Activated CD8-positive, alpha-beta memory T cell treated with anti-CD3 and anti-CD28 coated beads for 24 hours (primary cell): ENCODE measurements at regions not wholly inside any gene's neighbourhood (a gene's known extent, or its start where the extent isn't known, plus 50 kb on each side); places are given as distances from the start of the nearest gene placed in this dataset.

Experiments
- DNase-seq: peaks from one replicate; pipeline ENCODE4 v3.0.0-alpha.2; 2020

DNA sequence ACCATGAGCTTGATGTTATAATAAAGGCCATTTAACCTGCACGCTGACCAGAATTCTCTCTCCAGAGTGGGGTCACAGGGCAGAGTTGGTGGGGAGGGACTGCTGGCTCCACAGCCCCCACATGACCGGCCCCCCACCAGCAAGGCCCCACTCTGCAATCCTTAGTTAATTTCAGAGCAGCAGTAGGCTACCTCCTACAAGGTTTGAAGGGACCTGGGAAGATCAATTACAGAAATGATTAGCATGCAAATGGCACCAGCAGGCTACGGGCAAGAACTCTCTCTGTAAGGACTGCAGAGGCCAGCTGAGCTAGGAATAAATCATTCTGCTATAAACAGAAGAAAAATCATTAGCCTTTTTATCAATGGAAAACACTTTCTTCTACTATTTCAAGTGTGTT is 135.3 kb downstream of the C1D start:
- no peak for DNase-seq

DNA sequence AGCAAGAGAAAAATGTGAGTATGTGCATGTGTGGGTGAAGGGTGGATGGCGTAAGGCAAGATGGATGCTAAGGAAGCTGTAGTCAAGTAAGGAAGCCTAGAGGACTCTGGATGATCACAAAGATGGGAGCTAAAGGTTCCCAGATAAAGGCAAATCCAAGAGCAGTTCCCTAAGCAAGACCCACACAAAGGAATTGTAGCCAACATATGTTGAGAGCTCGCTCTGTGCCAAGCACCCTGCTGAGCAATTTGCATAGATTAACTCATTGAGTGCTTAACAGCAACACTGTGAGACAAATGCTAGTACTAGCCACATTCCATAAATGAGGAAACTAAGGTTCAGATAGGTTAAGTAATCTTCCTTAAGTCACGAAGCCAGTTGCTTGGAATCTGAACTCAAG is 132.6 kb downstream of the C1D start:
- DNase-seq = no peak

DNA sequence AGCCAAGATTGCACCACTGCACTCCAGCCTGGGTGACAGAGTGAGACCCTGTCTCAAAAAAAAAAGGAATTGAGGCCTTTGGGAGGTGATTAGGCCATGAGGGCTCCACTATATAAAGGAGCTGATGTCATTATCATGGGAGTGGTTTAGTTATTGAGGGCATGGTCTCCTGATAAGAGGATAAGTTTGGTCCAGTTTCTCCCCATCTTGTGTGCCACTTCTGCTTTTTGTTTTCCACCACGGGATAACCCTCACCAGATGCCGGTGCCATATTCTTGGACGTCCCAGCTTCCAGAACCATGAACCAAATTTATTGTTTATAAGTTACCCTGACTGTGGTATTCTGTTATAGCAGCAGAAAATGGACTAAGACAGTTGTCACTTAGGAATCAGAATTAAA is 125.8 kb downstream of the C1D start:
- DNase-seq = no peak

DNA sequence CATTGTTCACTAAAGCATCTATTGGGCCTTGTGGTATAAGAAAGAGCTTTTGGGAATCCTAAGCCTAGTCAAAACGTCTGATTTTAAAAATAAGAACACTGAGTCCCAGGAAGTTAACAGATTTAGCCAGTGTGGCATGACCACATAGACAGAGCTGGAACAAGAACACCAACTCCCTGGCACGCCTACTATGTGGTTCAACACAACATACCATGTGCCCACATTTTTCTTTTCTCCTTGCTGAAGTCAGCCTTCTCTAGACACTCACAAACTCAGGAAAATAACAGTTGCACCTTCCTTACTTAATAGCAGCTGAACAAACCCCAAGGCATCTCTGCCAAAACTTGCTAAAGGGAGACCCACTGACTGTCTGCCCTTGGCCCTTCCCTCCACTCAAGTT is 124.8 kb downstream of the C1D start:
- DNase-seq = no peak

DNA sequence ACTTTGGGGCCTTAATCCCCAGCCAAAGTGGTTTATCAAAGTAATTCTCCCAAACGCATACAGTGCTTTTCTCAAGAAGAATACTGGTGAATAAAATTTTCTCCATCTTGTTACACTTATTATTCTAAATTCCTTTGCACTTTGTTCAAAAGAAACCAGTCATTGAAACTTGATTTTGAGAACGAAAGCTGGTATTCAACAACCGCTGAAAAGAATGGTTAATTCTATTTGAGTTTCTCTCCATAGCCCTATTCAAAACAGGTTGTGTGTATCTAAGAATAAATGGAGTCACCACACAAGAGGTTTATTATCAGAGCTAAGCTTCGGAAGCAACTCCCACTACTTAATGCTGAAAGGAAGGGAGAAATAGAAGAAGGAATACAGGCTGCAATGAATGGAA is 117.7 kb downstream of the C1D start:
- DNase-seq = no peak

DNA sequence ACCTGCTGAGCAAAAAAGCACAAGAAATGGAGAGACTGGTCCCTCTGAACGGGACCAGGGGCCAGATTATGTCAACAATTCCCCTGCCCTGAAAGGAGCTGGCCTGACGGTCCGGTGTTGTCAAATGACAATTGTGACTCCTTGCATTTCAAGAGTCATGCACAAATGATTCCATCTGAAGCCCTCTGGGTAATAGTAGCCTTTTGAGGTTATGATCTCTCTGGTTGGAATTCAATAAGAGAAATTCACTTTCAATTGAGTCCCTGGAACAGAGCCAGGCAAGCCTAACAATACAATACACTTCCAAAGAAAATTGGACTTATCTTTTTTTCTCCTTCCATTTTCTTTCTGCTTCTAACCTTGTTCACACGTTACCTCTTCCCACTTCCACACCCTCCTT is 116.9 kb downstream of the C1D start:
- no peak for DNase-seq

DNA sequence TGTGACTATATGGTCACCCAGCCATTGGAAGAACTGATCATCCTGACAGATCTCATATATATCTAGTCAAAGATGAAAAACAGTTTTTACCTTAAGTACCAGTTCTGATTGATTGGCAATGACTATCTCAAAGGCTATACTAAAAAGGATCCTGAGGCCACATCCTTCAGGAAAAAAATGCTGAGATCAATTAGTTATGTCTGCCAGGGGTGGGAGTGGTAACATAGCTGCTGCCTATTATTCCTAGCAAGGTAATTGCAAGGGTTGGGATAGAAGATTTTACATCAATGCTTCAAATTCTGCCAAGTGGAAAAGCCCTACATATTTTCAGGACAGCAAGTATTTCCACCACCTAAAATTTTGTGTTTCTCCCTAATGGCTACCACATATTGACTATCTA is 114.7 kb downstream of the C1D start:
- DNase-seq = no peak

DNA sequence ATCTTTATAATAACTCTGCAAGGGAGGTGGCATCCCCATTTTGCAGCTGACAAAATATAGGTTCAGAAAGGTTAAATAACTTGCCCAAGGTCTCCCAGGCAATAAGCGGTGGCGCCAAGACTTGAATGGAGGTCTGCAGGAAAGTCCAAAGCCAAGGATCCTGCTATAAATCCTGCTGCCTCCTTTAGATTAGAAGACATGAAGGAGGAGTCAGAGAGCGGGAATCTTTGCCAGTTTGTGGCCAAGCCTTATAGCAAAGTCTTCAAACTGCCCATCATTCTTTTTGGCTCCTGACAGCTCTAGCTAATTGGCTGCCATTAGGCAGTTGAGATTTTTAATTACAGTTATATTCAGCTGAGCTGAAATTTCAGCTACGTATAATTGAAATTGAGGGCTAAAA is 114.3 kb downstream of the C1D start:
- no peak for DNase-seq

DNA sequence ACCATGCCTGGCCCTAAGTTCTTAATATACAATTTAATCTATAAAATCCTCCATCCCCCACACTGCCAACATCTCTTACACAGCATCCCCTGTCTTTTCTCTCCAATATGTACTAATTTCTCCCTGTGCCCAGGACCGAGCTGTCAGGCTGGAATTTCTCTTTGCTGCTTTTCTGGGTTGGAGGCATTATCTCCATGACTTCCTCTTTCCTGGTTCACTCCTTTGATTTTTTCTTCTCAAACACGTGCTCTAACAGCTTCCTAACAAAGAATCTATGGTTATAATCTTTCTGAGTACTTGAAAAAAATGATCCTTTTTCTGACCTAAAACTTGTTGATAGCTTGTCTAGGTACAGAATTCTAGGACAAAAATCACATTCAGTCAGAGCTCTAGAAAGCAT is 112.8 kb downstream of the C1D start:
- no peak for DNase-seq

DNA sequence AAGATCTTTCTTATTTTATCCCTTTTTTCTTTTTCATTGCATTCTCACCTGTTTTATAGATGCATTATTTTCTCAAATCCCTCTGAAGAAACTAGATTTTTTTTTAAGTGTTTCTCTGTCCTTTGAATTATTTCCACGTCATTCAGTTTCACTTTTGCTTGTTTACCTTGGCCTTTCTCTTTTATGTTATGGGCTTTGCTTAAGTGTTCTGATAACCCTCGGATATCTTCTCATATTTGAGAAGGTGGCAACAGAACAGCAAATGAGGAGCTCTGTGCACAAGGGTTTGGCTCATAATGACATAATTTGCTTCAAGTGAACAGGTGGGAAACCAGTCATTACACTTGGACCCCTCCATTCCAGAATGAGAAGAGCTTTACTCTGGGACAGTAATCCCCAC is 111.9 kb downstream of the C1D start:
- no peak for DNase-seq

DNA sequence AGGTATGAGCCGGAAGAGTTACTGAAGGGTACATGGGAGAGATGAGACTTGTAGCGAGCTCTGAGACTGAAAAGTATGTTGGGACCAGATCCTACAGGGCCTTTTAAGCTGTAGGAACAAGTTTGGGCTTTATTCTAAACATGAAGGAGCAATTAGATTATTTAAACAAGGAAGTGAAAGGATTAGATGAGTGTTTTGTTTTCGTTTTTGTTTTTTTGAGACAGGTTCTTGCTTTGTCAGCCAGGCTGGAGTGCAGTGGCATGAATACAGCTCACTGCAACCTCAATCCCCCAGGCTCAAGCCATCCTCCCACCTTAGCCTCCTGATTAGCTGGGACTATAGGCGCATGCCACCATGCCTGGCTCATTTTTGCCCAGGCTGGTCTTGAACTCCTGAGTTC is 110.7 kb downstream of the C1D start:
- DNase-seq = no peak

DNA sequence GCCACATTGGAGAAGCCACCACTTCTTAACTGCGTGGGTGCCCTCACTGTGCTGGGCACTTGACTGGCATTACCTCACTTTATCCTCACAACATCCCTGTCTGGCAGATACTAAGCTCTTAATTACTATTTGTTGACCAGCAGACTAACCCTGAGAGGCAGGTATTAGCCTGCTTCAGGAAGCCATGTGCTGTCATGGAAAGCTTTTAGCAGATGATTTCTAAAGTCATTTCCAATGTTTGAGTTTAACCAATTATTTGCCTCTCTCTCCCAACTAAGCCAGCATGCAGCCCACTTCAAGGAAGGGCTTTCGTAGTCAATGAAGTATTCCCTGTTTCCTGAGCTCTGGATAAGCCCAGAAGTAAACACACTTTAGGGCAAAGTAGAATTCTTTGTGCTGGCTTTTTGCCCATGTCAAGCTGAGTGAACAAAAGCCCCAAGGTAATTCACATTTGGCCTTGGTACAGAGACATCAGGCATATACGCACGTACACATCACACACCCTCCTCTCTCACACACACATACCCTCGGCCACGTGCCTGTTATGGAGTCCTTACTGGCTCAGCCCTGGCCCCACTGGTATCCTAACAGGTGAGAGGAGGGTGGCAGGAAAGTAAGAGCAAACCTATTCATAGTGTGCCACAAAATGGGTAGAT is 108.6 kb downstream of the C1D start:
- DNase-seq = no peak

DNA sequence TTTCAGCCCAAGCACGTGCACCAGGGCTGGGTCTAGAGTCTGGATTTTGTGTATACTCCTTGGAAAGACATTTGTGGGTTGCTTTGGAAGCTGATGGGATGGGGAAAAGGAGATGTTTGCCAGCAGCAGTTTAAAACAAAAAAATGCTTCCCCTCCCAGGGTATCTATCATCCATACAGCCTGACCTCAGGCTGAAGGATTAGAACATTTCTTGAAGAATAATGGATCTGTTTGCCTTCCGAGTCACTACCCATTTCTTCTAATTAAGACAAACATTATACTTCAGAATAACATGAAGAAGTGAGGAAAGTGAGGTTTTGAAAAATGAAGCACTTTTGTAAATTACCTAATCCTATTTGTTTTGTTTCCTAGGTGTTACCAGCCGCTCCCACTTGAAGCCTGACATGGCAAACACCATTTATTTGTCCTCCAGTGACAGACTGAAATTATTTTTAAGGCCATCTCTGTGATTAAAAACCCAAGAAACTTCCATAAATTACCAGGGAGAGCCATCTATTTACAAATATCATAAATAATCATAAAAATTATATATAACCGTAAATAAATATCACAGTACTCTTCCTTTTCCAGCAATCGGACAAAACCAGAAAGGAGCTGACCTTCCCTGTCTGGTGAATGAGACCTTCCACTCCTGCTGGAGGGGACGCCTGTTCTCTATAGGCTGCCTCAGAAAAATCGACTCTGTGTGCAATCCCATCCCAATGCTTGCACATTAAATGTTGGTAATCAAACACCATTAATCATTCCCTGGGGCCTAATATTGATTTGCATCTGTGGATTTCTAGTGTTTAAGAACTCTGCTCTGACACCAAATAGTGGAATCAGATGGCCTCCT is 106.8 kb downstream of the C1D start:
- DNase-seq = no peak

DNA sequence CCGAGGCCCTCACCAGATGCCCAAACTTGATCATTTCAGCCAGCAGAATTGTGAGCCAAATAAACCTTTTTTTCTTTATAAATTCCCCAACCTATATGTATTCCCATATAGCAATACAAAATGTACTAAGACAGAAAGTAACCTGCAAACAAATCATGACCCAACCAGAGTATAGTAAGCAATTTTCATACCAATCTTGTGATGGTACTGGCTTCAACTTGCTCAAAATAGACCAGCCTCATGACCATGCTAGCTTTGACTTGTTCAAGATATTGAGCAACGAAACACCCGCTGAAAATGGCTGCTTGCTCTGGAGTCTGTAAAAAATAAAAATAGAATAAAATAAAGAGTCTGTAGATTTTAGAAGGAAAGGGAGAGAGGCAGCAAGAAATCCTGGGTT is 97.6 kb downstream of the C1D start:
- no peak for DNase-seq

DNA sequence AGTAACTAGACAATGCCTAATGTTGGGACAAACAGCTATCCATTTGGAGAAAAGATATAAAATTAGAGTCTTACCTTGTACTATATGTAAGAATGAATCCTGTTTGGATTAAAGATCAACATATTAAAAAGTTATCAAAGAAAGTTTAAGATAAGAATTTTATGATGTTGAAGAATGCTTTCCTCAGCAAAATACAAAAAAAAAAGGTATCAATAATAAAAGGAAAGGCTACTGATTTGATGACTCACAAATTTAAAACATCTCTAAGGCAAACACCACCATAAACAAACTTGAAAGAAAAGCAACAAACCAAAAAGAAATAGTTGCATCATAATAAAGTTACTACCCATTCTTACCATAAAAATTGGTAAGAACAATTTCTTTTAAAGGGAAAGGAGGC is 92.7 kb downstream of the C1D start:
- no peak for DNase-seq

DNA sequence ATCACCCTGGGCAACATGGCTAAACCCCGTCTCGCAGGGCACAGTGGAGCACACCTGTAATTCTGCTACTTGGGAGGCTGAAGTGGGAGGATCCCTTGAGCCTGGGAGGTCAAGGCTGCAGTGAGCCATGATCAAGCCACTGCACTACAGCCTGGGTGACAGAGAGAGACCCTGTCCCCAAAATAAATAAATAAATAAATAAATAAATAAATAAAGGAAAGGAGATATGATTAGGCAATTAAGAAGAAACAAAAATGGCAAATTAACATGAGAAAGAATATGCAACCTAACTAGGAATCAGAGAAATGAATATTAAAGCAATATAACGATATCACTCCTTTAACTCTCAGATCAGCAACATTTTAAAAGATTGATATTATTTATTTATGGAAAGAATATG is 92.3 kb downstream of the C1D start:
- DNase-seq = no peak

DNA sequence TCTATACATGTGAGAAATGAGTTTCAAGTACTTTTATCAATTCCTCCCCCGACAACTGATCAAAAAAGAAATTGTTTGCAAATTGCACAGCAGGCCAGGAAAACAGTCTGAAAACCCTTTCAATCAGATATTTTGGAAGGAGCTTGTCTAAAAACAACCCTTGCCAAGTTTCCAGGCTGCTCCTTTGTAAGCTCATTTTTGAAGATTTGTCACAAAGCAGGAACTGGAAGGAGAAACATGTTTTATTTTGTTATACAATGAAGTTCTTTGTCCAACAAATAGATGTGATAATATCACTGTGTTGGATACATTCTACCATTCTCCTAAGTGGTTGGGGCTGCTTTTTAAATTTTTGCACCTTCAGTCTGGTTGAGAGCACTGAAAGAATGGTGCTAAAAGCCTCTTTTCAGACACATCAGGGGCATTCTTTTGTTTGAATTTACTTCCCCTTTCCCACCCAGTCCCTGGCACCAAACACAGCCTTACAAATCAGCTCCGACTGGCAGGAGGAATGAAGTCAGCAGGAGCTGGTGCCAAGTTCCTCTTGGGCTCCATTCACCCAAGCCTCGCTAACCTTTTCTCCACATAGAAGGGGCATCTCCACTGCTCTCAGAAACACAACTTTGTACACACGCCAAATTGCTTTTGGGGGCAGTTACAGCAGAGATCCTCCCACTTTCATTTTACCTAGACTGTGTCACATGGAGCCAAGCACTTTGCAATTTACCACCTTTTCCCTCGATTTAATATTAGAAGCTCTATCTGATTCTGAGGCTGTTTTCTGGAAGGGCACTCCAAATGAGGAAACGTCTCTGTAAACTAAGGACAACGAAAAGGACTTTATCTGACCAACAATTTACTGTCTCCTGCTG is 88.0 kb downstream of the C1D start:
- no peak for DNase-seq

DNA sequence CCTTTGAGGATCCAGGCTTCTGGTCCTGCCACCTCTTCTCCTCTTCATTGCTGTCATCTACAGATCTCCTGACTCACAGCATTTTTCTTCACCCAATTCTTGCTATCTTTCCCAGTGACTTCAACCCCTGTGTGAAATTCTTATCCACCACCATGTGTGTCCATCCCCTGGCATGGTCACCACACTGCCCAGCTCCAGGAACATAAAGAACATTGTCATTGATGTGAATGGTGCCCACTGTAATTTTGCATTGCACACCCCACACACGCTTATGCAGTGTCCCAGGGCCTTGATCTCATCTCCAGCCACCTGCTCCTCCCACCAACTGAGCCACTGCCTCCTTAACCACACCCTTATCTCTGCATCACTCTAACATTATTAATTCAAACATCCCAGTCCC is 85.3 kb downstream of the C1D start:
- no peak for DNase-seq

DNA sequence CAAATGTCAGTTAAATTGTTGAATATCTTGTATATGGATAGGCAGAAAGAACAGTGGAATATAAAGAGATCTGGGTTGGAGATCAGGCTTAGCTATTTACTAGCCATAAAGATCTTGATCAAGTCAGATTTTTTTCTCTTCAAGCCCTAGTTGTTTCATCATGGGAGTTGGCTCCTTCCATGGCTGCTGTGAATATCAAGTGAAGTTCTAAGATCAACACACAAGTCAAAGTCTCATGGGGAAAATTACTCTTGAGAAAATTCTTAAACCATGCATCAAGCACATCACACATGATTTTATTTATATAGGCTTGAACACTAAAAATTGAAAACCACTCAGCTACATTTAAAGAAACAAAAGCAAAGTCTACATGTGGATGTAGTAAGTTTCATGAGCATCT is 79.8 kb downstream of the C1D start:
- no peak for DNase-seq

DNA sequence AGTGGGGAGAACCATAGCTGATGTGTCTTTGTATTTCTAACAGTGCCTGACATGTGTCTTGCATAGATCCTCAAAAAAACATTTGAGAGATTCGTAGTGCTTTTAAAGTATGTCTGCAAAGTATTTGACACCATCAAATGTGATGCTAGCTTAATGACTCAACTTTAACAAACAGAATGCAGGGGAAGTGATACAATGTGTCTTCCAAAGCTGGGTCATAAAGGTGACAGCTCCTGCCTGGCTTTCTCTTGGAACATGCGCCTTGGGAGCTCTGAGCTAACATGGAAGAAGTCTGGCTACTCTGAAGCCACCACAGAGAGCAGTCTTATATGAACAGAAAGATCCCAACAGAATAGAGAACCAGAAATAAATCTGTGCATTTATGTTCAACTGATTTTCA is 78.2 kb downstream of the C1D start:
- DNase-seq = no peak

DNA sequence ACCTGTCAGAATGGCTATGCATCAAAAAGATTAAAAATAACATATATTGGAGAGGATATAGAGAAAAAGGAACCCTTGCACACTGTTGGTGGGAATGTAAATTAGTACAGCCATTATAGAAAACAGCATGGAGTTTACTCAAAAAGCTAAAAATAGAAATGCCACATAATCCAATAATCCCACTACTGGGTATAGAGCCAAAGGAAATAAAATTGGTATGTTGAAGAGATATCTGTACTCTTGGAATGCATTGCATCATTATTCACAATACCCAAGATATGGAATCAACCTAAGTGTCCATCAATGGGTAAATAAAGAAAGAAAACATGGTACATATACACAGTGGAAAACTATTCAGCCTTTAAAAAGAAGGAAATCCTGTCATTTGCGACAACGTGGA is 77.2 kb downstream of the C1D start:
- DNase-seq = no peak

DNA sequence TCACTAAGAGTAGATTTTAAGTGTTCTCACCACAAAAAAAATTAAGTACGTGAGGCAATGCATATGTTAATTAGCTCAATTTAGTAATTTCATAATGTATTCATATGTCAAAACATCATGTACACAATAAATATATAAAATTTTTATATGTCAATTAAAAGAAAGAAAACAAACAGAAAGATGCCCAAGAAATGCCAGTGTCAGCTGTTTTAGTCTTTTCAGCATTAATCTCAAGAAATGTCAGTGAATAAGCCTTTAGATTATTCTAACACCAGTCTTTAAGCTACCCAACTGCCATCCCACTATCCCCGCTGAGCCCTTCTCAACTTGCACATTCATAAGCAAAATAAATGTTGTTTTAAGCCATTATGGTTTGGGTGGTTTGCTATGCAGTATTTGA is 76.5 kb downstream of the C1D start:
- DNase-seq = no peak
